ENCODE measurements at regions not wholly inside any gene's neighbourhood (a gene's known extent, or its start where the extent isn't known, plus 50 kb on each side); places are given as distances from the start of the nearest gene placed in this dataset.

GRCh38 chr15:23839893-23840474 is 152.9 kb upstream of the NDN start:
- POLR2A ChIA-PET = no interaction called here

GRCh38 chr15:23846218-23846617 is 159.1 kb upstream of the NDN start:
- Mint-ChIP-seq H3K27ac (ENCODE audit: low read depth, unreplicated experiment) (no peak overlapping the region), H3K4me1 (ENCODE audit: insufficient read depth, unreplicated experiment) (no peaks in the 10 kb centered on the region), H3K4me3 (ENCODE audit: unreplicated experiment) (no peak overlapping the region), H3K27me3 (ENCODE audit: insufficient read depth, unreplicated experiment) (no peaks in the 10 kb centered on the region), H3K36me3 (ENCODE audit: insufficient read depth, unreplicated experiment) (no peaks in the 10 kb centered on the region), H3K9me3 (ENCODE audit: unreplicated experiment) (peaks cover 29% of the 10 kb centered on the region)
- intact Hi-C loops (cut with micrococcal nuclease) = no loop called here
- no TSS peak for BruUV-seq (replicated peaks)
- no peak for TF ChIP-seq CTCF (IDR thresholded peaks at IDR 0.05; ENCODE audit: unreplicated experiment)
- CTCF ChIA-PET = no interaction called here
- POLR2A ChIA-PET = no interaction called here
- DNase-seq (ENCODE audit: unreplicated experiment) = no peak

More at GRCh38 chr15:23839893-23840474, 152.9 kb upstream of the NDN start:
- peaks cover 26% of the 10 kb centered on the region for H3K9me3 Mint-ChIP-seq (ENCODE audit: unreplicated experiment)
- no peak overlapping the region for H3K27ac Mint-ChIP-seq (ENCODE audit: low read depth, unreplicated experiment)
- H3K4me3 Mint-ChIP-seq (ENCODE audit: unreplicated experiment) = no peak overlapping the region
- BruUV-seq (replicated peaks) = no TSS peak
- no peaks in the 10 kb centered on the region for H3K4me1 Mint-ChIP-seq (ENCODE audit: insufficient read depth, unreplicated experiment)
- intact Hi-C loops (cut with micrococcal nuclease) = no loop called here
- DNase-seq (ENCODE audit: unreplicated experiment) = no peak
- no peaks in the 10 kb centered on the region for H3K27me3 Mint-ChIP-seq (ENCODE audit: insufficient read depth, unreplicated experiment)
- no peaks in the 10 kb centered on the region for H3K36me3 Mint-ChIP-seq (ENCODE audit: insufficient read depth, unreplicated experiment)
- CTCF ChIA-PET = no interaction called here
- no peak for TF ChIP-seq CTCF (IDR thresholded peaks at IDR 0.05; ENCODE audit: unreplicated experiment)

- DNase-seq (ENCODE audit: unreplicated experiment) = no peak
- H3K9me3 Mint-ChIP-seq (ENCODE audit: unreplicated experiment) = peaks cover 48% of the 10 kb centered on the region
- H3K4me1 Mint-ChIP-seq (ENCODE audit: insufficient read depth, unreplicated experiment) = no peaks in the 10 kb centered on the region
- no peaks in the 10 kb centered on the region for H3K36me3 Mint-ChIP-seq (ENCODE audit: insufficient read depth, unreplicated experiment)
- intact Hi-C loops (cut with micrococcal nuclease) = no loop called here
- H3K4me3 Mint-ChIP-seq (ENCODE audit: unreplicated experiment) = no peak overlapping the region
- ChIA-PET CTCF (interaction anchor here (0.7 to 0.8 kb wide), 2 partner anchors 187 to 209 kb away, joined by 3 to 4 read pairs; no protein-coding TSS in a partner anchor), POLR2A (no interaction called here)
- H3K27ac Mint-ChIP-seq (ENCODE audit: low read depth, unreplicated experiment) = no peak overlapping the region
- BruUV-seq (replicated peaks) = no TSS peak
- TF ChIP-seq CTCF (IDR thresholded peaks at IDR 0.05; ENCODE audit: unreplicated experiment) = no peak
- no peaks in the 10 kb centered on the region for H3K27me3 Mint-ChIP-seq (ENCODE audit: insufficient read depth, unreplicated experiment)
Measured at GRCh38 chr15:23850666-23851065, 163.6 kb upstream of the NDN start.

- Mint-ChIP-seq H3K4me1 (ENCODE audit: insufficient read depth, unreplicated experiment) (no peaks in the 10 kb centered on the region), H3K36me3 (ENCODE audit: insufficient read depth, unreplicated experiment) (no peaks in the 10 kb centered on the region), H3K9me3 (ENCODE audit: unreplicated experiment) (peaks cover 56% of the 10 kb centered on the region), H3K4me3 (ENCODE audit: unreplicated experiment) (no peak overlapping the region), H3K27me3 (ENCODE audit: insufficient read depth, unreplicated experiment) (no peaks in the 10 kb centered on the region), H3K27ac (ENCODE audit: low read depth, unreplicated experiment) (no peak overlapping the region)
- DNase-seq (ENCODE audit: unreplicated experiment) = no peak
- BruUV-seq (replicated peaks) = no TSS peak
- ChIA-PET POLR2A (no interaction called here), CTCF (interaction anchor here (0.6 kb wide), 2 partner anchors 202 to 448 kb away, joined by 3 read pairs; no protein-coding TSS in a partner anchor)
- TF ChIP-seq CTCF (IDR thresholded peaks at IDR 0.05; ENCODE audit: unreplicated experiment) = no peak
- intact Hi-C loops (cut with micrococcal nuclease) = no loop called here
Measured at GRCh38 chr15:23851921-23852320, 164.8 kb upstream of the NDN start.
